Dermis blood vessel endothelial cell (primary cell): ENCODE measurements at regions not wholly inside any gene's neighbourhood (a gene's known extent, or its start where the extent isn't known, plus 50 kb on each side); places are given as distances from the start of the nearest gene placed in this dataset.

Experiments used
- DNase-seq: peaks from one replicate; pipeline ENCODE4 v3.0.0; 2010

GRCh38 chr3:70789878-70790277 is 477.4 kb upstream of the MDFIC2 start:
- DNase-seq = no peak

GRCh38 chr3:70780790-70781189 is 468.4 kb upstream of the MDFIC2 start:
- DNase-seq = no peak

GRCh38 chr3:70779296-70779695 is 466.9 kb upstream of the MDFIC2 start:
- no peak for DNase-seq

DNA sequence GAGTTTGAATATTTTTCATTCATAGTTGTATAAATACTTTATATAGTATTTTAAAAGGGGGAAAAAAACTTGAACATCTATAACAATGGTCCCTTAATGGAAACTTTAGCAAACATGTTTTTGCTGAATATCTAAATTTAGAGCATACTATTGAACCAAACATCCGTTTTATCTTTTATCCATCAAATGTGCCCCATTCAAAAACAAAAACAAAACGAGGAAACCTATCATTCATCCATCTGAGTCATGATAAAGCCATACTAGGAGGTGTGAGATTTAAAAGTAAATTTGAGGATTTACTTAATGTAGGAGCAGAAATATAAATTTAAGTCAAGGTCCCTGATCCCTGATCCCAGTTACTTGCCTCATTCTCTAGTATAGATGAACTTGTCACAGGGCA is 463.6 kb upstream of the MDFIC2 start:
- no peak for DNase-seq

DNA sequence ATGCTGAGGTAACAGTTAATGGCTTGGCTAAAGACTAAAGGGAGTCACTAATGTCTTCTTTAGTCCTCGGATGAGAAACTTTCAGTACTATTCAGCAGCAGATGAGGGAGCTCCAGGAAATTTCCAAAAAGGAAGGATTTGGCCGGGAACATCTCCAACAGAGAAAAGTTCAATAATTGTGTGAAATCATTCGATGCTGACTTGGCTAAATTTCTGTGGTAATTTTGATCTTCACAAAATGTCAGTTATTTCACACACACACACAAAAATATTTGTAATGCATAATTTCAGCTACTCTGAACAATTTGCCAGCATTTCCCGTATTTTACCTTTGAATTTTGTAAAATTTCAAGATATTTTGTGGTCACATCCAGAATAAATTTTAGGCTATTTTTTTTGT is 462.8 kb upstream of the MDFIC2 start:
- DNase-seq = no peak

GRCh38 chr3:70774641-70775040 is 462.2 kb upstream of the MDFIC2 start:
- DNase-seq = no peak

- peak; percentile 46 for DNase-seq
These were observed 459.1 kb upstream of the MDFIC2 start for GRCh38 chr3:70771426-70772147.

DNA sequence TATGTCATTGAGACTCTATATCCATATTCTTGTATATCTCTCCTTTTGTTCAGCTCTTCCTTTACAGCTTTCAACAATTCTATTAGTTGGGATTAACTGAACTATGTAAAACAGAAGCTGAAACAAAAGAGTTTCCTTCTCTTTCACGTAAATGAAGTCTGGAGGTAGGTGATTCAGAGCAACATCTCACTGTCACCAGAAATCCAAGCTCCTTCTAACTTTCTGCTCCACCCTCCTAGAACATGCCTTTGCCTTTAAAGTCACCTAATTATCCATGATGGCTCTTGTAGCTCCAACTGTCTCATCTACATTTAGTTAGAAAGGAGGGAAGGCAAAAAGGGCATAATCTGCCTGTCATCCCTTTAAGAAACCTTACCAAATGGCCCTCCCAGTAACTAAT is 458.2 kb upstream of the MDFIC2 start:
- DNase-seq = no peak

GRCh38 chr3:70766301-70766700 is 453.9 kb upstream of the MDFIC2 start:
- no peak for DNase-seq

GRCh38 chr3:70763894-70764293 is 451.5 kb upstream of the MDFIC2 start:
- DNase-seq = no peak

DNA sequence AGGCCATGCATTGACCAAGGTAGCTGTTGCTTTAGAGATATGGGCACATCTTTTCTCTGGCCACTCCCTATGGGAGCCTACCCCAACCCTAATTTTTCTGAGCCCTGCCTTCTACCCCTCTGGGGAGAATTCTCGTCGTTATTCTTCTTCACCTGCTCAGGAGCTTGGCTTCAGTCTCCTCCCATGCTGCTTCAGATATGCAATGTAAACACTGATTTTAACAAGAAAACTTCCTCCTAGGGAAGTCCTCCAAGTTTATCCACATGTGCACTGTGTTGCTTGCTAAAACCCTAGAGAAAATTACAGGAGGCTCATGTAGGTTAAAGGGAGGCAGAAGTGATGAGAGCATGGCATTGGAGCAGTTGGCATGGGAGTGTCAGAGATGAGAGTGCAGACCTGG is 445.2 kb upstream of the MDFIC2 start:
- DNase-seq = no peak

- no peak for DNase-seq
These were observed 443.1 kb upstream of the MDFIC2 start for GRCh38 chr3:70755526-70755925.

- no peak for DNase-seq
These were observed 441.9 kb upstream of the MDFIC2 start for GRCh38 chr3:70754314-70754713.

GRCh38 chr3:70753572-70753971 is 441.1 kb upstream of the MDFIC2 start:
- DNase-seq = no peak

DNA sequence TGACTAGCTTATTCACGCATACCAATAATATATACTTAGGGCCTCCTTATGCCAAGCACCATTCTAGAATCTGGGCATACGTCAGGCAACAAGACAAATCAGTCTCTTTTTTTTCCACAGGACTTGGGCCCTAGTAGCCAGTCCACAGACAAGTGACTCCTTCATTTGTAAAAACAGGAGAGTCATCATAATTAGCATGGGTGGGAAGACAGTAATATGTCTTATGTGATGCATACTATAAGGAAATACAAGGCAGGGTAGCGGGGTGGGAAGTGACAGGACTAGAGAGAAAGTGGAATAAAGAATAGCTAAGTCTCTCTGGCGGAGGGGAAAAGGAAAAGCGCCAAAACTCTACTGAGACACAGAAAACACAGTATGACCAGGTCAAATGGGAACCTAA is 439.6 kb upstream of the MDFIC2 start:
- DNase-seq = no peak

GRCh38 chr3:70749122-70749521 is 436.7 kb upstream of the MDFIC2 start:
- no peak for DNase-seq

- no peak for DNase-seq
These were observed 436.2 kb upstream of the MDFIC2 start for GRCh38 chr3:70748593-70748992.

DNA sequence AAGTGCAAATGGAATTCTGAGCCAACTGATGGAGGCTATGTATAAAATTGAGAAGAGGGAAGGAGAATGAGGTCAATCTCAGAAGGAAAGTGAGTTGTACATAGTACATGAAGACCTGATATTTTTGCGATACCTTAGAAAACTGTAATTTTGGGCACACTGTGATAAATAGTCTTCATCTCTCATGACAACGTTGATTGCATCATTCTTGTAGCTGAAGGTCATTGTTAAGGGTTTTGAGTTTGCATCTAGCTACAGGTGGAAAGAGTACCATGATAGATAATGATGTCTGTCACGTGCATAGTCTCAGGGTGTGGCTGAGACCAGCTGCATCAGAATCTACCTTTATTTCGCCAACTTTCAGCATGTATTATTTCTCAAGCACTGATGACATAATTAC is 435.4 kb upstream of the MDFIC2 start:
- no peak for DNase-seq

DNA sequence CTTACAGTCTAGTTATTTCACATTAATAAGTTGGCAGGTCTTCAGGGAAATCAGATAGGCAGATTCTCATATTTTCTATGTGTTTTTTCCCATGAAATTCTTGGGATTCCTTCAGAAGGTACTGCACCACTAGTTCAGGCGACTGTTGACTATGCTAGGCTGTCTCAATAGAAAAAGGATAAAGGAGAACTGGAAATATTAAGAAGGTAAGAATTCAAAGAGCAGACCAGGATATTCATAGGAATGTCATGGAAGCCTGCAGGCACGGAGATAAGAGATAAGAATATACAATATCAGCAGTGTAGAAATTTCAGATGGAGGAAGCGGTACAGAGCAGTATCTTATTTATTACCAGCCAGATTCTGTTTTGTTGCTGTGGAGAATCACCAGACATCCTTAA is 432.1 kb upstream of the MDFIC2 start:
- peak; percentile 62 for DNase-seq

GRCh38 chr3:70743754-70744153 is 431.3 kb upstream of the MDFIC2 start:
- no peak for DNase-seq

GRCh38 chr3:70742081-70742480 is 429.6 kb upstream of the MDFIC2 start:
- peak; percentile 9 for DNase-seq

DNA sequence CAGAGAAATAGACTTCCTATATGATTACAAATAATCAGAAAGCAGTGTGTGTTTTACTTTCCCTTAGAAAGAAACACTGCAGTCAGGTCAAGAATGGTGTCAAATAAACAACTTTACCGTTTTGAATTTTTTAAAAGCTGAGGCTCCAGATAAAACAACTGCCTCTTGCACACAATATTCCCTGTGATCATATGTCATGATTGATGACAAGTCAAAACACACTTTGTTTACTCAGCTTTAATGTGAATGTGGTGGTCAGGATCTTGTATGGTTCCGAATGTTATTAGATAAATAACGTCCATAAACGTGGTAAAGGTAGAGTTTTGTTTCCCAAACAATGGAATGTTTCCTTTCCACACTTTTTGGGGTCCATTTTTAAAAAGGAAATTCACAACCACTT is 428.4 kb upstream of the MDFIC2 start:
- peak; percentile 17 for DNase-seq

- no peak for DNase-seq
These were observed 427.6 kb upstream of the MDFIC2 start for GRCh38 chr3:70740071-70740470.

- peak; percentile 93 for DNase-seq
These were observed 425.8 kb upstream of the MDFIC2 start for GRCh38 chr3:70738291-70738681.

- DNase-seq = peak; percentile 83
These were observed 425.3 kb upstream of the MDFIC2 start for GRCh38 chr3:70737666-70738290.
